Effector memory CD8-positive, alpha-beta T cell (primary cell): ENCODE measurements at regions not wholly inside any gene's neighbourhood (a gene's known extent, or its start where the extent isn't known, plus 50 kb on each side); places are given as distances from the start of the nearest gene placed in this dataset.
"Not testable (repeated sequence)": the region's sequence is repeated elsewhere in the genome, so short reads cannot be mapped to it uniquely, and the experiment has no call there.

Source experiments
- ATAC-seq: fragments of 150-1000 bp; cut with Tn5 transposase; replicated peaks from 2 replicates; pipeline ENCODE4 v1.10.0; 2021; ENCODE audit warnings: mild to moderate bottlenecking, moderate library complexity
- DNase-seq, 3 experiments: peaks; one replicate each; pipeline ENCODE4 v3.0.0; 2021
- H3K27ac Mint-ChIP-seq, 2 donors: one replicate each; pipeline ENCODE4 v1.8.0; 2022; ENCODE audit warnings: mild to moderate bottlenecking in 2 of 2, mixed read lengths in 2 of 2, moderate library complexity in 2 of 2
- H3K27me3 Mint-ChIP-seq, 2 donors: one replicate each; pipeline ENCODE4 v1.8.0; 2022; ENCODE audit warnings: mixed read lengths in 2 of 2
- H3K36me3 Mint-ChIP-seq: one replicate; pipeline ENCODE4 v1.8.0; 2022; ENCODE audit warnings: mild to moderate bottlenecking, moderate library complexity, mixed read lengths; ENCODE audit not compliant: insufficient read depth
- H3K4me1 Mint-ChIP-seq, 2 donors: one replicate each; pipeline ENCODE4 v1.8.0; 2022; ENCODE audit warnings: low read depth in 2 of 2, mixed read lengths in 2 of 2
- H3K4me3 Mint-ChIP-seq, 2 donors: one replicate each; pipeline ENCODE4 v1.8.0; 2022; ENCODE audit warnings: mild to moderate bottlenecking in 2 of 2, mixed read lengths in 2 of 2, moderate library complexity in 2 of 2
- H3K9me3 Mint-ChIP-seq, 2 donors: one replicate each; pipeline ENCODE4 v1.8.0; 2022; ENCODE audit warnings: mixed read lengths in 2 of 2

GRCh38 chr6:109257494-109257893 lies 124.8 kb downstream of the CD164 start:
- H3K27ac Mint-ChIP-seq, result no peak overlapping the region
- no peaks in the 10 kb centered on the region for H3K4me1 Mint-ChIP-seq
- no peaks in the 10 kb centered on the region for H3K36me3 Mint-ChIP-seq
- no peak overlapping the region for H3K4me3 Mint-ChIP-seq
- ATAC-seq (no peak), DNase-seq (no peak)
- H3K27me3 Mint-ChIP-seq, result peaks cover 6 to 9% of the 10 kb centered on the region in 2 donors
- no peaks in the 10 kb centered on the region for H3K9me3 Mint-ChIP-seq

DNA sequence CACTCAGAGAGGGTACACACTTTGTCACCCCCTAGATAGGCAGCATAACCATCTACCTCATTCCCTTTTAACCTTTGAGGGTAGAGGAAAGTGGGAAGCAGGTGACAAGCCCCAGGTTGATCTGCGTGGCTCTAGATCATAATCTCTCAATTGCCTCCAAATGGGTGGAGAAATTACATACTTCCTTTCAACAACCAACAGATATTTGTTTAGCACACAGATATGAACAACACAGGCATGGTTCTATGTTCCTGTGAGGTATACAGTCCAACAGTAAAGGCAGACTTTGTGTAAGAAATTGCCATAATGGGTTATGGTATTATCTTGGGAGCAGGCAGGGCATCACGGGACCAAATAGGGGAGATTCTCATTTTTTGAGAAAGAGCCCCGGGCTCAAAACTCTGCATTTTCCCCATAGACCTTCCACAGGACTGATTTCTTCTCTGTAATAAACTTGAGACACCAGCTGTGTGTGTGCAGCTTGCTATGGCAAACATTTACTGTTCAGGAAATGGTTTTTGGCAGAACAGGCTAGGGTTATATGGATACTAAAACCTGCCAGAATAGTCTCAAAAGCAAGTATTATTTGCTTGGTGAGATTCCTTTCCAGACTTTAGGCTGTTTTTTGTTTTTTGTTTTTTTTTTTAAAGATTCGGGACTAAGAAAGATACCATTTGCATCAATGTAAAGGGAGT lies 126.2 kb downstream of the CD164 start:
- Mint-ChIP-seq H3K27ac (peak overlapping the region in 1 of 2 donors; percentile 25), H3K36me3 (no peaks in the 10 kb centered on the region), H3K27me3 (peaks cover 12 to 18% of the 10 kb centered on the region in 2 donors), H3K9me3 (no peaks in the 10 kb centered on the region), H3K4me3 (no peak overlapping the region), H3K4me1 (no peaks in the 10 kb centered on the region)
- ATAC-seq (no peak), DNase-seq (no peak)

DNA sequence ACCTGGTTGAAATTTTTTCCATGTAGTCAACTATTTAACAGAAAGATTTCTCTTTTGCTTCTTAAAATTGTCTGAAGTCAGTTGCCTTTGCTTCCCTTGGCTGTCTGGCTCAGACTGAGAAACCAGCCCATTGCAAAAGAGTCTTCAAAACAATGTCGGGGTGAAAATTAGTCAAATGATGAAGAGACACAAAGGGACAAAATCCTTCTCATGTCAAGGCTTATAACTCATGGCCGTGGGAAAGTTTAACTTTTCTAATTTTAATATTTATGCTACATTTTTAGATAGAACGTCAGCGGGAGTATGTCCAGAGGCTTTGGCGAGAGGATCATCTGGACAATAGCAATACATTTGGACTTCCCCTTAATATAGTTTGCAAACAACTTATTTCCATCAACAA lies 127.2 kb downstream of the CD164 start:
- Mint-ChIP-seq H3K36me3 (no peaks in the 10 kb centered on the region), H3K4me1 (no peaks in the 10 kb centered on the region), H3K27ac (no peak overlapping the region), H3K4me3 (no peak overlapping the region), H3K27me3 (peaks cover 15 to 20% of the 10 kb centered on the region in 2 donors), H3K9me3 (no peaks in the 10 kb centered on the region)
- no peak for DNase-seq
- ATAC-seq, result no peak

GRCh38 chr6:109253366-109253765 lies 128.9 kb downstream of the CD164 start:
- Mint-ChIP-seq H3K9me3 (no peaks in the 10 kb centered on the region), H3K4me1 (no peaks in the 10 kb centered on the region), H3K27ac (no peak overlapping the region), H3K4me3 (no peak overlapping the region), H3K36me3 (no peaks in the 10 kb centered on the region), H3K27me3 (peaks cover 15 to 20% of the 10 kb centered on the region in 2 donors)
- DNase-seq (no peak), ATAC-seq (no peak)

DNA sequence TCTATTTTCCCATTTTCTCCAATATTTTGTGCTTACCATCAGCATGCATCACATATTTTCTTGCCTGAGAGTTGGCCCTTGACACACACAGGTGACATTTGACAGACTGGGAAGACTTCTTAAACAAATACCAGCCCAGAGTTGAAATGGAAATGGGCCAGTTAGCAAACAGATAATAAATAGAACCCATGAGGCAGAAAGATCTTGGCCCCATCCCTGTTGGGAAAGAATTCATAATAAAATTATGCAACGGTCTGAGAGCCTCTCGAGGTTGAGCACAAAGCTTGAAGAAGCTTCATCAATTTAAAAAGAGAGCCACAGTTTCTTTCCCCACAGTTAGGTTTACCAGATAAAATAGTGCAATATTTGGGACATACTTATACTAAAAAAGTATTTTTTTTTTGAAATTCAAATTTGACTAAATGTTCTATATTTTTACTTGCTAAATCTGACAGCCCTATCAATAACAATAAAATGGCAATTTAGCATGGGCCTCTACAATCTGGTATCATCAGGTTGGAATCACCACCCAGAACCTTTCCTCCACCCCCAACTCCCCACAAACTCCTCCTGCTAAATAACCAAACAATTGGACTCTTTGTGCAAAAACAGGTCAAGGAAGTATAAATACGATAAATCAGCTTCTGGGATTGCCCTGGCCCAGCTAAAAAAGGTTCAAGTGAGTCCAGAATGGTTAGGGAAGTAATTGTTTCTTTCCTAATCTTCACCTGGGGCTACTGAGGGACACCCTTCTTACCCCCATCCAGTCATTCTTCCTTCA lies 129.8 kb downstream of the CD164 start:
- Mint-ChIP-seq H3K27me3 (peaks cover 15 to 20% of the 10 kb centered on the region in 2 donors), H3K27ac (no peak overlapping the region), H3K4me1 (no peaks in the 10 kb centered on the region), H3K36me3 (no peaks in the 10 kb centered on the region), H3K9me3 (no peaks in the 10 kb centered on the region), H3K4me3 (no peak overlapping the region)
- no peak for ATAC-seq
- DNase-seq, result no peak

- no peaks in the 10 kb centered on the region for H3K4me1 Mint-ChIP-seq
- H3K4me3 Mint-ChIP-seq, result no peak overlapping the region
- no peak for DNase-seq
- H3K36me3 Mint-ChIP-seq, result no peaks in the 10 kb centered on the region
- no peak for ATAC-seq
- no peak overlapping the region for H3K27ac Mint-ChIP-seq
- peaks cover 15 to 20% of the 10 kb centered on the region in 2 donors for H3K27me3 Mint-ChIP-seq
- H3K9me3 Mint-ChIP-seq, result no peaks in the 10 kb centered on the region
Measured at GRCh38 chr6:109251839-109252238, 130.4 kb downstream of the CD164 start.

DNA sequence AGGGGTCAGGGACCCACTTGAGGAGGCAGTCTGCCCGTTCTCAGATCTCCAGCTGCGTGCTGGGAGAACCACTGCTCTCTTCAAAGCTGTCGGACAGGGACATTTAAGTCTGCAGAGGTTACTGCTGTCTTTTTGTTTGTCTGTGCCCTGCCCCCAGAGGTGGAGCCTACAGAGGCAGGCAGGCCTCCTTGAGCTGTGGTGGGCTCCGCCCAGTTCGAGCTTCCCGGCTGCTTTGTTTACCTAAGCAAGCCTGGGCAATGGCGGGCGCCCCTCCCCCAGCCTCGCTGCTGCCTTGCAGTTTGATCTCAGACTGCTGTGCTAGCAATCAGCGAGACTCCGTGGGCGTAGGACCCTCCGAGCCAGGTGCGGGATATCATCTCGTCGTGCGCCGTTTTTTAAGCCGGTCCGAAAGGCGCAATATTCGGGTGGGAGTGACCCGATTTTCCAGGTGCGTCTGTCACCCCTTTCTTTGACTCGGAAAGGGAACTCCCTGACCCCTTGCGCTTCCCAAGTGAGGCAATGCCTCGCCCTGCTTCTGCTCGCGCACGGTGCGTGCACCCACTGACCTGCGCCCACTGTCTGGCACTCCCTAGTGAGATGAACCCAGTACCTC lies 131.6 kb downstream of the CD164 start:
- not testable (repeated sequence) for H3K4me1 Mint-ChIP-seq, H3K9me3 Mint-ChIP-seq, H3K27ac Mint-ChIP-seq, DNase-seq, H3K36me3 Mint-ChIP-seq, H3K4me3 Mint-ChIP-seq, ATAC-seq
- peaks cover 15 to 20% of the 10 kb centered on the region in 2 donors for H3K27me3 Mint-ChIP-seq

DNA sequence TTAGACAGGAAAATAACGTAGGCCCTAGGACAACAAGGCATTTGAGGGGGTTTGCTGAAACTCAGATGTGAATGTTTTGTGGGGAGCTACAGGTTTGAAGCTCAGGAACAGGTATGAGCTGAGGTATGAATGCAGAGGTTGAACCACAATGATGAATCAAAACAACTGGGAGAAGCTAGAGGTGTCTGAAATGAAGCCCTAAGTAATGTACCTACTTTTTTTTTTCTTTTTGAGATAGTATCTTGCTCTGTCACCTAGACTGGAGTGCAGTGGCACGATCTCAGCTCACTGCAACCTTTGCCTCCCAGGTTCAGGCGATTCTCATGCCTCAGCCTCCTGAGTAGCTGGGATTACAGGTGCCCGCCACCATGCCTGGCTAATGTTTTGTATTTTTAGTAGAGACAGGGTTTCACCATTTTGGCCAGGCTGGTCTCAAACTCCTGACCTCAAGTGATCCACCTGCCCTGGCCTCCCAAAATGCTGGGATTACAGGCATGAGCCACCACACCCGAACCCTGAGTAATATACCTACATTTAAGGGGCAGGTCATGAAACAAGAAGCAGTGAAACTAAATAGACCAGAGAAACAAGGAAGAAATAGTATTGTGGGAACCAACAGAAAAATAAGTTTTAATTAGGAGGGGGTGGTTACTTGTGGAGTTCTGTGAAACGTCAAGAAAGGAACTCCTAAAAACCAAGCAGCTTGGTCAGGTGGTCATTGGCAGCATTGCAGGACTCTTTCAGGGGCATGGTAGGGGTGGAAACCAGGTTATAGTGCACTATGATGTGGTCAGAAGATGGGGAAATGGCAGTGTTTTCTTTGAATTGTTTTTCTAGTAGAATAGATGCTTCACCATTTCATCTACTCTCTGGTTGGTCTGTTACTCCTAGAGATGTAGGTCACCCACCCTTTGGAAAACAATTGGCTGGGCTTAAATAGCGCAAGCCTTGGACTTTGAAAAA lies 138.1 kb downstream of the CD164 start:
- no peaks in the 10 kb centered on the region for H3K9me3 Mint-ChIP-seq
- H3K27me3 Mint-ChIP-seq, result no peaks in the 10 kb centered on the region
- ATAC-seq (no peak), DNase-seq (no peak)
- no peak overlapping the region for H3K4me3 Mint-ChIP-seq
- peak overlapping the region in 1 of 2 donors; percentile 9 for H3K27ac Mint-ChIP-seq
- H3K36me3 Mint-ChIP-seq, result no peaks in the 10 kb centered on the region
- peaks cover 4 to 5% of the 10 kb centered on the region in 2 donors for H3K4me1 Mint-ChIP-seq

DNA sequence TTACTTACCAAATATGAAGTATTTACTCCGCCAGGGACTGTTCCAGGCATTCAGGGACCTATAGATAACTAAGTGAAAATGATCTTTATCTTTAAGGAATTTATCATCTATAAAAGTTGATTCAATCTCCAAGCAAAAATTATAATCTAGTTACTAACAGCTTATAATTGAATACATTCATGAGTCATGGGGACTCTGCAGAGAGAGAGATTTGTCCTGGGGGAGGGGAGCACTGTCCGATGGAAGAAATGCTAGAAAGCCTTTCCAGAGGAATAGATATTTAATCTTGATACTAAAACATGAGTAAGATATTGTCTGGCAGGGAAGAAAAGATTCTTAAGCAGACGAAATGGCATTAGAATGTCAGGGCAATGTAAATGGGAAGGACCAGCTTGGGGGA lies 139.3 kb downstream of the CD164 start:
- peaks cover 4 to 5% of the 10 kb centered on the region in 2 donors for H3K4me1 Mint-ChIP-seq
- ATAC-seq, result no peak
- H3K36me3 Mint-ChIP-seq, result no peaks in the 10 kb centered on the region
- no peak for DNase-seq
- no peaks in the 10 kb centered on the region for H3K9me3 Mint-ChIP-seq
- H3K27me3 Mint-ChIP-seq, result peaks cover 0 to 2% of the 10 kb centered on the region in 2 donors
- H3K4me3 Mint-ChIP-seq, result no peak overlapping the region
- no peak overlapping the region for H3K27ac Mint-ChIP-seq

GRCh38 chr6:109242029-109242428 lies 140.2 kb downstream of the CD164 start:
- Mint-ChIP-seq H3K9me3 (no peaks in the 10 kb centered on the region), H3K4me3 (no peak overlapping the region), H3K36me3 (no peaks in the 10 kb centered on the region), H3K27ac (no peak overlapping the region), H3K27me3 (peaks cover 0 to 8% of the 10 kb centered on the region in 2 donors), H3K4me1 (peaks cover 9 to 10% of the 10 kb centered on the region in 2 donors)
- ATAC-seq (no peak), DNase-seq (no peak)

- peaks cover 10 to 13% of the 10 kb centered on the region in 2 donors for H3K4me1 Mint-ChIP-seq
- H3K9me3 Mint-ChIP-seq, result no peaks in the 10 kb centered on the region
- ATAC-seq (no peak), DNase-seq (no peak)
- H3K36me3 Mint-ChIP-seq, result no peaks in the 10 kb centered on the region
- H3K27me3 Mint-ChIP-seq, result peaks cover 0 to 8% of the 10 kb centered on the region in 2 donors
- no peak overlapping the region for H3K27ac Mint-ChIP-seq
- H3K4me3 Mint-ChIP-seq, result no peak overlapping the region
Measured at GRCh38 chr6:109241199-109241598, 141.1 kb downstream of the CD164 start.

- no peaks in the 10 kb centered on the region for H3K9me3 Mint-ChIP-seq
- no peak overlapping the region for H3K4me3 Mint-ChIP-seq
- H3K27me3 Mint-ChIP-seq, result peaks cover 0 to 8% of the 10 kb centered on the region in 2 donors
- no peak overlapping the region for H3K27ac Mint-ChIP-seq
- peaks cover 10 to 13% of the 10 kb centered on the region in 2 donors for H3K4me1 Mint-ChIP-seq
- no peak for ATAC-seq
- no peak for DNase-seq
- no peaks in the 10 kb centered on the region for H3K36me3 Mint-ChIP-seq
Measured at GRCh38 chr6:109240370-109241084, 141.7 kb downstream of the CD164 start.
